K562 (cell line): ENCODE measurements at regions not wholly inside any gene's neighbourhood (a gene's known extent, or its start where the extent isn't known, plus 50 kb on each side); places are given as distances from the start of the nearest gene placed in this dataset.

Experiments used
- ATAC-seq: fragments of 200-7000 bp; cut with Tn5 transposase; 3 replicates; pipeline ENCODE4 v1.9.1; 2020; ENCODE audit warnings: moderate library complexity
- BruUV-seq: library from RNA; stranded (reverse); fragments of 400-500 nt; replicated peaks from 2 replicates; lab custom pipeline; 2021; lab: Mats Ljungman, UMichigan
- CTCF ChIA-PET: fragments of 300-600 bp; formaldehyde crosslinking; extraction: SDS; loops from one replicate; lab custom pipeline; 2021; ENCODE audit warnings: low intra/inter-chr PET ratio; lab: Yijun Ruan, JAX
- POLR2A ChIA-PET: fragments of 300-600, 350-650 bp; sonication (Branson Sonifier 250); formaldehyde crosslinking; extraction: SDS; loops from one replicate; lab custom pipeline; 2021; ENCODE audit warnings: antibody characterized with exemption, inconsistent platforms; lab: Yijun Ruan, JAX
- DNase-seq, 4 experiments: peaks; one replicate each; pipeline versions ENCODE4 v3.0.0 to v3.0.0-alpha.2; 2011 to 2018; ENCODE audit warnings: low spot score in 3 of 4, mixed read lengths in 3 of 4; ENCODE audit errors: extremely low read depth in 1 of 4
- FAIRE-seq: peaks from 2 replicates; lab custom pipeline; 2011; peaks lifted over from hg19 to GRCh38; lab: Jason Lieb, UNC
- H2AFZ ChIP-seq: 2 replicates; pipeline ENCODE4 v1.6.0; 2011; ENCODE audit warnings: low read depth, low read length, control low read depth, inconsistent platforms
- H3K27ac ChIP-seq: fragments of 200-600 bp; 3 replicates; pipeline ENCODE4 v1.8.0; 2011; ENCODE audit warnings: low read depth, mild to moderate bottlenecking, control low read depth, inconsistent platforms, low read length, moderate library complexity, mixed read lengths; ENCODE audit errors: extremely low read depth
- H3K27me3 ChIP-seq, 2 experiments: fragments of 300-600 bp in 1 of 2; 2 replicates in 1 of 2; 3 replicates in 1 of 2; pipeline versions ENCODE4 v1.6.0 to v1.8.0; 2011; ENCODE audit warnings: inconsistent platforms in 2 of 2, low read length in 2 of 2, mild to moderate bottlenecking in 1 of 2, mixed read lengths in 1 of 2, moderate library complexity in 1 of 2; ENCODE audit not compliant: control insufficient read depth in 2 of 2, insufficient read depth in 2 of 2
- H3K36me3 ChIP-seq: fragments of 300-600 bp; 3 replicates; pipeline ENCODE4 v1.8.0; 2011; ENCODE audit warnings: mild to moderate bottlenecking, low read length, inconsistent platforms; ENCODE audit not compliant: control insufficient read depth, insufficient read depth
- H3K4me1 ChIP-seq, 2 experiments: fragments of 200-600 bp in 1 of 2; replicated peaks in 1 of 2; 2 replicates in 1 of 2; 3 replicates in 1 of 2; pipeline versions ENCODE4 v1.5.1 to v1.8.0; 2011; ENCODE audit warnings: inconsistent platforms in 2 of 2, low read length in 2 of 2, mild to moderate bottlenecking in 1 of 2, mixed read lengths in 1 of 2, moderate library complexity in 1 of 2; ENCODE audit not compliant: control insufficient read depth in 2 of 2, insufficient read depth in 2 of 2
- H3K4me2 ChIP-seq: 2 replicates; pipeline ENCODE4 v1.6.1; 2011; ENCODE audit warnings: low read length, control low read depth, inconsistent platforms, mixed read lengths; ENCODE audit not compliant: insufficient read depth
- H3K4me3 ChIP-seq: fragments of 200-600 bp; sonication (generic), shearing (Covaris generic); 2 replicates; pipeline ENCODE4 v1.5.1; 2016; ENCODE audit warnings: control low read depth, inconsistent platforms
- H3K79me2 ChIP-seq: fragments of 200-600 bp; 3 replicates; pipeline ENCODE4 v1.8.0; 2011; ENCODE audit warnings: low read length, inconsistent platforms; ENCODE audit not compliant: control insufficient read depth, insufficient read depth
- H3K9ac ChIP-seq, 2 experiments: 2 replicates each; pipeline versions ENCODE4 v1.6.0 to v1.6.1; 2011; ENCODE audit warnings: low read depth in 2 of 2, low read length in 2 of 2, control low read depth in 1 of 2, inconsistent platforms in 1 of 2, mild to moderate bottlenecking in 1 of 2, mixed read lengths in 1 of 2; ENCODE audit not compliant: insufficient read depth in 1 of 2
- H3K9me1 ChIP-seq: one replicate; pipeline ENCODE4 v1.6.0; 2011; ENCODE audit warnings: inconsistent platforms, mild to moderate bottlenecking, low read length, moderate library complexity; ENCODE audit not compliant: control insufficient read depth, insufficient read depth
- H3K9me3 ChIP-seq: replicated peaks from 2 replicates; pipeline ENCODE4 v1.5.1; 2011; ENCODE audit warnings: low read depth, low read length, inconsistent platforms; ENCODE audit not compliant: control insufficient read depth, insufficient read depth
- H4K20me1 ChIP-seq: replicated peaks from 2 replicates; pipeline ENCODE4 v1.6.1; 2011; ENCODE audit warnings: low read length, inconsistent platforms, mixed read lengths; ENCODE audit not compliant: control insufficient read depth, insufficient read depth
- BRD9 ChIP-seq: fragments of 450-650 bp; IDR thresholded peaks from 2 replicates; pipeline ENCODE4 v1.6.1; 2018; ENCODE audit warnings: low read depth; ENCODE audit not compliant: partially characterized antibody
- DMBX1 ChIP-seq: fragments of 250-450 bp; sonication (Bioruptor Pico); IDR thresholded peaks from 2 replicates; pipeline ENCODE4 v1.8.0; 2022; ENCODE audit warnings: inconsistent platforms, mild to moderate bottlenecking, moderate library complexity, borderline replicate concordance
- LCOR ChIP-seq: sonication (generic); formaldehyde crosslinking; IDR thresholded peaks from 2 replicates; pipeline ENCODE4 v1.8.0; 2022; ENCODE audit warnings: mild to moderate bottlenecking, missing genetic modification reagents
- MEIS2 ChIP-seq: fragments of 450-650 bp; IDR thresholded peaks from 2 replicates; pipeline ENCODE4 v1.6.1; 2014; ENCODE audit warnings: mild to moderate bottlenecking; ENCODE audit not compliant: partially characterized antibody
- SAFB2 ChIP-seq: fragments of 200-400 bp; formaldehyde crosslinking; IDR thresholded peaks from 2 replicates; pipeline ENCODE4 v1.6.1; 2018; ENCODE audit warnings: borderline replicate concordance, low read length, low read depth, moderate library complexity; ENCODE audit not compliant: severe bottlenecking
- ZNF165 ChIP-seq: fragments of 250-450 bp; sonication (Bioruptor Pico); IDR thresholded peaks from 2 replicates; pipeline ENCODE4 v1.4.0; 2020; ENCODE audit warnings: borderline replicate concordance
- ZNF212 ChIP-seq: fragments of 450-650 bp; formaldehyde crosslinking; IDR thresholded peaks from 2 replicates; pipeline ENCODE4 v1.4.0; 2020; ENCODE audit warnings: mild to moderate bottlenecking
- ZNF239 ChIP-seq: fragments of 250-450 bp; sonication (Bioruptor Pico); IDR thresholded peaks from 2 replicates; pipeline ENCODE4 v1.4.0; 2020; ENCODE audit warnings: mild to moderate bottlenecking
- ZNF76 ChIP-seq: fragments of 250-450 bp; sonication (Bioruptor Pico); IDR thresholded peaks from 2 replicates; pipeline ENCODE4 v1.4.0; 2020; ENCODE audit warnings: mild to moderate bottlenecking, moderate library complexity, borderline replicate concordance
- WGBS: fragments of 100-300 bp; shearing (Covaris generic); methylation state at CpG from one replicate; pipeline ENCODE4 v1.1.6; 2016; ENCODE audit warnings: low coverage, mixed read lengths; ENCODE audit not compliant: insufficient coverage; ENCODE audit errors: missing lambda C conversion rate; 5-methylcytosine and 5-hydroxymethylcytosine counted together
- in situ Hi-C: fragments of 300-500 bp; cut with MboI; formaldehyde crosslinking; loops from 4 replicates; pipeline ENCODE4 v1.15.0; 2018; ENCODE audit warnings: inconsistent platforms, mixed read lengths
- intact Hi-C: fragments of 100-400 bp; cut with micrococcal nuclease; formaldehyde crosslinking; loops from 2 replicates; pipeline ENCODE4 v1.14.2; 2022

DNA sequence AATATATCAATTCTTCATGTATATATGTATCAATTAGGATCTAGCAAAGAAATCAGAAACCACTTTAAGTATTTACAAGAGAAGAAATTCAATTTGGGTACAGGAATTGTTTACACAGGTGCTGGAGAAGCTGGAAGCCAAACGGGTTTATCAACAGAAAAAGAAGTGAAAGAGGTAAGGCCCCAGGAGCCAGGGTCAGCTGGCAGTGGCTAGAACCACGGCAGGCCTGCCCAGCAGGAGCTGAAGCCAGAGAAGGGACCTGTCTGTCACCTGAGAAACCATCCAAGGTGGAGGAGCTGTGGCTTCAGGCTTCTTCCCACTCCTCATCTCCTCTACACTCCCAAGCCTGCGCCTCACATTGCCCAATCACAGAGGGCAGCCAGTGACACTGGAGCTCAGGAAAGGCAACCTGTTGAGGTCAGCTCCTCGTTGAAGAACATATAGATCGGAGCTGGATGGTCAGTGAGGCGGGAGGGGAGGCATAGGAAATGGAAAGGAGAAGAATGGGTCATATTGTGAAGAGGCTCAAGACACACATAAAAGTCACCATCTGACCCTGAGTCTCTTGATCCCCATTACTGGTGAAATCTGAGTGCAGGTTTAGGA, 182.6 kb downstream of the REEP3 start:
- BruUV-seq, result no TSS peak
- Histone ChIP-seq H3K9ac (no peak overlapping the region), H2AFZ (peak overlapping the region; percentile 51), H3K4me1 (peaks cover 0 to 5% of the 10 kb centered on the region in 2 experiments; a peak in 3 of 5 replicates), H3K27me3 (peaks cover 5% of the 10 kb centered on the region in 2 experiments; a peak in 2 of 5 replicates), H3K36me3 (no peaks in the 10 kb centered on the region), H3K9me1 (no peaks in the 10 kb centered on the region), H3K79me2 (no peaks in the 10 kb centered on the region), H4K20me1 (no peaks in the 10 kb centered on the region), H3K4me3 (no peak overlapping the region), H3K4me2 (no peak overlapping the region), H3K27ac (no peak overlapping the region), H3K9me3 (no peaks in the 10 kb centered on the region)
- DNase-seq (no peak), ATAC-seq (peak; percentile 23; the same call in 2 of the 3 replicates), FAIRE-seq (no peak)
- intact Hi-C loops, result no loop called here
- in situ Hi-C loops, result no loop called here
- peak; percentile 74; the same call in 1 of the 2 replicates for TF ChIP-seq ZNF165 (CRISPR knock-in tag)
- TF ChIP-seq ZNF212 (CRISPR knock-in tag), result no peak
- no peak for TF ChIP-seq SAFB2
- TF ChIP-seq MEIS2, result no peak
- no peak for TF ChIP-seq BRD9
- TF ChIP-seq ZNF239, result peak; percentile 24; the same call in 1 of the 2 replicates
- 0 out of 2 replicates have a peak, but pooled peaks have one; percentile 18 for TF ChIP-seq ZNF76
- TF ChIP-seq LCOR (CRISPR knock-in tag), result 0 out of 2 replicates have a peak, but pooled peaks have one; percentile 3
- TF ChIP-seq DMBX1 (CRISPR knock-in tag), result peak; percentile 23; the same call in 1 of the 2 replicates
- ChIA-PET POLR2A (no interaction called here), CTCF (no interaction called here)
- WGBS, result 25% methylated on average over 6 of the region's 6 CpGs
